K562 (cell line): ENCODE measurements at regions not wholly inside any gene's neighbourhood (a gene's known extent, or its start where the extent isn't known, plus 50 kb on each side); places are given as distances from the start of the nearest gene placed in this dataset.

ENCODE experiments used
- EGR1 ChIP-seq: fragments of 450-650 bp; conservative IDR thresholded peaks from 2 replicates; pipeline ENCODE4 v1.6.1; 2017; ENCODE audit warnings: mild to moderate bottlenecking
- ETV5 ChIP-seq: sonication (generic); formaldehyde crosslinking; IDR thresholded peaks from 2 replicates; pipeline ENCODE4 v1.4.0; 2020; ENCODE audit warnings: low read depth, mild to moderate bottlenecking, missing genetic modification reagents
- EZH2 ChIP-seq: IDR thresholded peaks from 2 replicates; pipeline ENCODE4 v1.6.1; 2012; ENCODE audit warnings: low read depth, mild to moderate bottlenecking, inconsistent platforms, low read length, borderline replicate concordance
- HNRNPLL ChIP-seq: fragments of 200-400 bp; formaldehyde crosslinking; IDR thresholded peaks from 2 replicates; pipeline ENCODE4 v1.6.1; 2017; ENCODE audit warnings: low read length, low read depth, mild to moderate bottlenecking; ENCODE audit not compliant: poor library complexity, severe bottlenecking
- PRPF4 ChIP-seq: fragments of 200-400 bp; formaldehyde crosslinking; IDR thresholded peaks from one replicate; pipeline ENCODE4 v1.6.1; 2017; ENCODE audit warnings: low read length, low read depth, mild to moderate bottlenecking; ENCODE audit not compliant: insufficient read depth, poor library complexity, severe bottlenecking
- XRCC4 ChIP-seq: IDR thresholded peaks from one replicate; pipeline ENCODE4 v1.6.1; 2011; ENCODE audit not compliant: insufficient read depth, insufficient read length; ENCODE audit errors: extremely low read depth
- ZNF445 ChIP-seq: fragments of 250-450 bp; sonication (Bioruptor Pico); IDR thresholded peaks from 2 replicates; pipeline ENCODE4 v1.4.0; 2020; ENCODE audit warnings: low read depth, mild to moderate bottlenecking, moderate library complexity
- ZNF518B ChIP-seq: fragments of 250-450 bp; sonication (Bioruptor Pico); IDR thresholded peaks from 2 replicates; pipeline ENCODE4 v1.5.0; 2021; ENCODE audit warnings: mild to moderate bottlenecking, moderate library complexity
- ZNF583 ChIP-seq: fragments of 250-450 bp; sonication (Bioruptor Pico); IDR thresholded peaks from 2 replicates; pipeline ENCODE4 v1.4.0; 2020

- TF ChIP-seq ZNF518B (no peak), HNRNPLL (no peak), PRPF4 (no peak), ETV5 (CRISPR knock-in tag) (no peak), ZNF583 (CRISPR knock-in tag) (no peak), EGR1 (no peak), ZNF445 (no peak), EZH2 (no peak), XRCC4 (no peak)
Observed at GRCh38 chr10:33113466-33113865, 155.4 kb upstream of the ITGB1 start (continued).
